LNCaP clone FGC (cell line): ENCODE measurements at regions not wholly inside any gene's neighbourhood (a gene's known extent, or its start where the extent isn't known, plus 50 kb on each side); places are given as distances from the start of the nearest gene placed in this dataset.

ENCODE experiments used
- DNase-seq: peaks from one replicate; pipeline ENCODE4 v3.0.0-alpha.2; 2011; ENCODE audit warnings: low read depth
- H3K4me3 ChIP-seq: 2 replicates; pipeline ENCODE4 v1.5.1; 2011; ENCODE audit warnings: mild to moderate bottlenecking, low read depth, low read length, control low read depth
- CTCF ChIP-seq: IDR thresholded peaks from 2 replicates; pipeline ENCODE4 v1.5.1; 2012; ENCODE audit warnings: mild to moderate bottlenecking; ENCODE audit not compliant: control insufficient read depth, insufficient read depth; ENCODE audit errors: extremely low read depth

- no peak for TF ChIP-seq CTCF
- H3K4me3 ChIP-seq, result no peak overlapping the region
- DNase-seq, result no peak
Measured at GRCh38 chr9:103821115-103821514, 273.0 kb upstream of the SMC2 start.

- no peak overlapping the region for H3K4me3 ChIP-seq
- no peak for DNase-seq
- TF ChIP-seq CTCF, result no peak
Measured at GRCh38 chr9:103837940-103838339, 256.2 kb upstream of the SMC2 start.

GRCh38 chr9:103839197-103839596, 254.9 kb upstream of the SMC2 start:
- H3K4me3 ChIP-seq, result no peak overlapping the region
- no peak for TF ChIP-seq CTCF
- DNase-seq, result no peak

- no peak for DNase-seq
- no peak for TF ChIP-seq CTCF
- no peak overlapping the region for H3K4me3 ChIP-seq
Measured at GRCh38 chr9:103867886-103868285, 226.2 kb upstream of the SMC2 start.

- no peak for DNase-seq
- TF ChIP-seq CTCF, result no peak
- H3K4me3 ChIP-seq, result no peak overlapping the region
Measured at GRCh38 chr9:103872811-103873210, 221.3 kb upstream of the SMC2 start.

GRCh38 chr9:103881419-103881818, 212.7 kb upstream of the SMC2 start:
- H3K4me3 ChIP-seq, result no peak overlapping the region
- DNase-seq, result no peak
- TF ChIP-seq CTCF, result no peak

- no peak for DNase-seq
- TF ChIP-seq CTCF, result no peak
- no peak overlapping the region for H3K4me3 ChIP-seq
Measured at GRCh38 chr9:103889989-103890388, 204.1 kb upstream of the SMC2 start.
